ENCODE measurements at regions not wholly inside any gene's neighbourhood (a gene's known extent, or its start where the extent isn't known, plus 50 kb on each side); places are given as distances from the start of the nearest gene placed in this dataset.

DNA sequence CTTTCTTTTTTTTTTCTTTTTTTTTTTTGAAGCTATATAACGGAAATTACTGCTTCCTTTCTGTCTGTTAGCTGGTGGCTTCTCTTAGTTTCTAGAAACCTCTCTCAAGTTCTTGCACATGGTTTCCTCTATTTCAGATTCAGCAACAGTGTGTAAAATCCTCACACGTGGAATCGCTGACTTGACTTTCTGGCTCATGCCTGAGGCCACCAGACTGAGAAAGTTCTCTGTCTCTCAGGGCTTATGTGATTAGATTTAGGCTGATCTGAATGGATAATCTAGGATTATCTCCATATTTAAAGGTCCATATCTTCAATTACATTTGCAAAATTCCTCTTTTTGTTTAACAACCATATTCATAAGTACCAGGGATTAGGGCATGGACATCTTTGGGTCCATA is 856.3 kb upstream of the SLITRK6 start:
- H3K9me3 ChIP-seq: no peaks in the 10 kb centered on the region
- H3K27me3 ChIP-seq (ENCODE audit: insufficient read depth in 3 of 3, low read length in 2 of 3): no peaks in the 10 kb centered on the region
- 77 to 84% (median 83%) methylated on average over 3 of the region's 3 CpGs for WGBS, 3 donors
- no peaks in the 10 kb centered on the region for H3K36me3 ChIP-seq (ENCODE audit: insufficient read depth in 1 of 2, low read depth in 1 of 2)
- no peak overlapping the region for H3K27ac ChIP-seq
- no peak for DNase-seq
- TF ChIP-seq, protein P1, sequence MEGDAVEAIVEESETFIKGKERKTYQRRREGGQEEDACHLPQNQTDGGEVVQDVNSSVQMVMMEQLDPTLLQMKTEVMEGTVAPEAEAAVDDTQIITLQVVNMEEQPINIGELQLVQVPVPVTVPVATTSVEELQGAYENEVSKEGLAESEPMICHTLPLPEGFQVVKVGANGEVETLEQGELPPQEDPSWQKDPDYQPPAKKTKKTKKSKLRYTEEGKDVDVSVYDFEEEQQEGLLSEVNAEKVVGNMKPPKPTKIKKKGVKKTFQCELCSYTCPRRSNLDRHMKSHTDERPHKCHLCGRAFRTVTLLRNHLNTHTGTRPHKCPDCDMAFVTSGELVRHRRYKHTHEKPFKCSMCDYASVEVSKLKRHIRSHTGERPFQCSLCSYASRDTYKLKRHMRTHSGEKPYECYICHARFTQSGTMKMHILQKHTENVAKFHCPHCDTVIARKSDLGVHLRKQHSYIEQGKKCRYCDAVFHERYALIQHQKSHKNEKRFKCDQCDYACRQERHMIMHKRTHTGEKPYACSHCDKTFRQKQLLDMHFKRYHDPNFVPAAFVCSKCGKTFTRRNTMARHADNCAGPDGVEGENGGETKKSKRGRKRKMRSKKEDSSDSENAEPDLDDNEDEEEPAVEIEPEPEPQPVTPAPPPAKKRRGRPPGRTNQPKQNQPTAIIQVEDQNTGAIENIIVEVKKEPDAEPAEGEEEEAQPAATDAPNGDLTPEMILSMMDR (IDR thresholded peaks at IDR 0.05): no peak
- intact Hi-C loops (cut with DNase I): no loop called here
- no peak overlapping the region for H3K4me3 ChIP-seq
- no peak for ATAC-seq
- no peaks in the 10 kb centered on the region for H3K4me1 ChIP-seq

- Histone ChIP-seq H3K4me3 (no peak overlapping the region), H3K36me3 (ENCODE audit: insufficient read depth in 1 of 2, low read depth in 1 of 2) (no peaks in the 10 kb centered on the region), H3K9me3 (peaks cover 5% of the 10 kb centered on the region), H3K4me1 (no peaks in the 10 kb centered on the region), H3K27ac (no peak overlapping the region), H3K27me3 (ENCODE audit: insufficient read depth in 3 of 3, low read length in 2 of 3) (no peaks in the 10 kb centered on the region)
- intact Hi-C loops (cut with DNase I): no loop called here
- no peak for ATAC-seq
- 77 to 93% (median 84%) methylated on average over 1 of the region's 1 CpG for WGBS, 3 donors
- DNase-seq: no peak
- TF ChIP-seq, protein P1 (IDR thresholded peaks at IDR 0.05): no peak
Measured at GRCh38 chr13:86660090-86660489, 860.9 kb upstream of the SLITRK6 start.

GRCh38 chr13:86665842-86666241 is 866.6 kb upstream of the SLITRK6 start:
- peaks cover 5% of the 10 kb centered on the region for H3K9me3 ChIP-seq
- H3K27ac ChIP-seq: no peak overlapping the region
- 77 to 87% (median 77%) methylated on average over 3 of the region's 3 CpGs for WGBS, 3 donors
- no peaks in the 10 kb centered on the region for H3K27me3 ChIP-seq (ENCODE audit: insufficient read depth in 3 of 3, low read length in 2 of 3)
- H3K4me3 ChIP-seq: no peak overlapping the region
- H3K4me1 ChIP-seq: no peaks in the 10 kb centered on the region
- no peaks in the 10 kb centered on the region for H3K36me3 ChIP-seq (ENCODE audit: insufficient read depth in 1 of 2, low read depth in 1 of 2)
- DNase-seq: no peak
- ATAC-seq: no peak
- TF ChIP-seq, protein P1 (IDR thresholded peaks at IDR 0.05): no peak
- intact Hi-C loops (cut with DNase I): no loop called here

DNA sequence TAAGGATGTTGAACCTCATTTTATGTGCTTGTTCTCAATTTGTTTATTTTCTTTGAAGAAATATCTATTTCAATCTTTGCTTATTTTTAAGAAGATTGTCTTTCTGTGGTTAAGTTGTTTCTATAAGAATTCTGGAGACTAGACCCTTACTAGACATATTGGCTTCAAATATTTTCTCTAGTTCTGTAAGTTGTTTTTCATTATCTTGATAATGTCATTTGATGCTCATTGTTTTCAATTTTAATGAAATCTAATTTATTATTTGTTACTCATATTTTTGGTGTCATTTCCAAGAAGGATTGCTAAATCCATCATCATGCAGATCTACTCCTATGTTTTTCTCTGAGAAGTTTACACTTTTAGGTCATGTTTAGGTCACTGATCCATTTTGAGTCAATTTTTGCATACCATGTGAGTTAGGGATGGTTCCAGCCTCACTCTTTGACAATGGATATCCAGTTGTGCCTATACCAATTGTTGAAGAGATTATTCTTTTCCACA is 874.8 kb upstream of the SLITRK6 start:
- H3K9me3 ChIP-seq: no peaks in the 10 kb centered on the region
- H3K27me3 ChIP-seq (ENCODE audit: insufficient read depth in 3 of 3, low read length in 2 of 3): no peaks in the 10 kb centered on the region
- no peaks in the 10 kb centered on the region for H3K36me3 ChIP-seq (ENCODE audit: insufficient read depth in 1 of 2, low read depth in 1 of 2)
- DNase-seq (no peak), ATAC-seq (no peak)
- no peak overlapping the region for H3K4me3 ChIP-seq
- TF ChIP-seq, protein P1 (IDR thresholded peaks at IDR 0.05): no peak
- no peaks in the 10 kb centered on the region for H3K4me1 ChIP-seq
- no peak overlapping the region for H3K27ac ChIP-seq
- intact Hi-C loops (cut with DNase I): no loop called here

GRCh38 chr13:86681223-86681622 is 882.0 kb upstream of the SLITRK6 start:
- TF ChIP-seq, protein P1 (IDR thresholded peaks at IDR 0.05): no peak
- Histone ChIP-seq H3K4me3 (no peak overlapping the region), H3K27ac (no peak overlapping the region), H3K4me1 (no peaks in the 10 kb centered on the region), H3K9me3 (no peaks in the 10 kb centered on the region), H3K27me3 (ENCODE audit: insufficient read depth in 3 of 3, low read length in 2 of 3) (no peaks in the 10 kb centered on the region), H3K36me3 (ENCODE audit: insufficient read depth in 1 of 2, low read depth in 1 of 2) (no peaks in the 10 kb centered on the region)
- intact Hi-C loops (cut with DNase I): no loop called here
- DNase-seq (no peak), ATAC-seq (no peak)
- WGBS, 3 donors: 65 to 76% (median 75%) methylated on average over 5 of the region's 5 CpGs
